ENCODE measurements at regions not wholly inside any gene's neighbourhood (a gene's known extent, or its start where the extent isn't known, plus 50 kb on each side); places are given as distances from the start of the nearest gene placed in this dataset.

DNA sequence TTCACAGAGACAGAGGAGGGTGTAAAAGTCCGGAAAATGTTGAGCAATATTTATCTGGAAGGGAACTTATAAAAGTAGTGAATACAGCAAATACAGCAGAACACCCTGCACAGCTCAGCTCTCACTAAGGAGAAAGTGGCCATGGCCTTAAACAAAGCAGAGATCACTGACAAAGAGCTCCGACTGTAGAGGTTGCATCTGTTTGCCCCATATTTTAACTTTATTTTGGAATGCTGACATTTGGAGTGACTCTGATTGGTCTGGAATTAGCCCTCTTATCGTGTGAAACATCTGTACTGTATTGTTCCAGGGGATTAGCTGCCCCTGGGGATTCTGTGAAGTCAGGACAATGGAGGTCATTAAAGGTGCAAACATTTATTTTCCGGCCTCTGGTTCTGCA is 1275.7 kb upstream of the FLRT2 start:
- H3K4me1 ChIP-seq (ENCODE audit: control insufficient read depth in 1 of 2, insufficient read depth in 2 of 2, low read length in 2 of 2) = no peaks in the 10 kb centered on the region
- H3K27ac ChIP-seq (ENCODE audit: low read depth in 1 of 2, low read length in 2 of 2) = no peak overlapping the region
- Mint-ChIP-seq H3K9me3 (peaks cover 0 to 5% (median 0%) of the 10 kb centered on the region in 7 donors), H3K4me1 (no peaks in the 10 kb centered on the region), H3K4me3 (no peak overlapping the region), H3K27me3 (ENCODE audit: low read depth in 3 of 3) (no peaks in the 10 kb centered on the region), H3K36me3 (no peaks in the 10 kb centered on the region), H3K27ac (no peak overlapping the region)
- H3K9ac ChIP-seq (ENCODE audit: insufficient read depth, low read length, poor library complexity, severe bottlenecking) = no peak overlapping the region
- WGBS (ENCODE audit: insufficient coverage) = no CpG with 5 or more reads among the region's 4 CpGs
- intact Hi-C loops (cut with micrococcal nuclease) = no loop called here
- H3K4me2 ChIP-seq (replicated peaks; ENCODE audit: extremely low read depth, low read length, poor library complexity, severe bottlenecking) = no peak overlapping the region
- peaks cover 5 to 10% of the 10 kb centered on the region in 2 donors for H3K9me3 ChIP-seq (replicated peaks in 1 of 2; ENCODE audit: control insufficient read depth in 1 of 2, insufficient read depth in 1 of 2, low read length in 2 of 2)
- DNase-seq = no peak
- TF ChIP-seq, protein P1, sequence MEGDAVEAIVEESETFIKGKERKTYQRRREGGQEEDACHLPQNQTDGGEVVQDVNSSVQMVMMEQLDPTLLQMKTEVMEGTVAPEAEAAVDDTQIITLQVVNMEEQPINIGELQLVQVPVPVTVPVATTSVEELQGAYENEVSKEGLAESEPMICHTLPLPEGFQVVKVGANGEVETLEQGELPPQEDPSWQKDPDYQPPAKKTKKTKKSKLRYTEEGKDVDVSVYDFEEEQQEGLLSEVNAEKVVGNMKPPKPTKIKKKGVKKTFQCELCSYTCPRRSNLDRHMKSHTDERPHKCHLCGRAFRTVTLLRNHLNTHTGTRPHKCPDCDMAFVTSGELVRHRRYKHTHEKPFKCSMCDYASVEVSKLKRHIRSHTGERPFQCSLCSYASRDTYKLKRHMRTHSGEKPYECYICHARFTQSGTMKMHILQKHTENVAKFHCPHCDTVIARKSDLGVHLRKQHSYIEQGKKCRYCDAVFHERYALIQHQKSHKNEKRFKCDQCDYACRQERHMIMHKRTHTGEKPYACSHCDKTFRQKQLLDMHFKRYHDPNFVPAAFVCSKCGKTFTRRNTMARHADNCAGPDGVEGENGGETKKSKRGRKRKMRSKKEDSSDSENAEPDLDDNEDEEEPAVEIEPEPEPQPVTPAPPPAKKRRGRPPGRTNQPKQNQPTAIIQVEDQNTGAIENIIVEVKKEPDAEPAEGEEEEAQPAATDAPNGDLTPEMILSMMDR (IDR thresholded peaks at IDR 0.05) = no peak
- H3K4me3 ChIP-seq (replicated peaks in 1 of 3; ENCODE audit: low read depth in 2 of 3, low read length in 3 of 3) = no peak overlapping the region
- H3K27me3 ChIP-seq (ENCODE audit: control insufficient read depth in 2 of 2, insufficient read depth in 2 of 2, low read length in 2 of 2) = no peaks in the 10 kb centered on the region
- H2AFZ ChIP-seq (ENCODE audit: insufficient read depth, low read depth, low read length, poor library complexity, severe bottlenecking) = no peak overlapping the region
- H3K79me2 ChIP-seq (ENCODE audit: insufficient read depth, low read length) = no peaks in the 10 kb centered on the region
- H4K20me1 ChIP-seq (ENCODE audit: insufficient read depth, low read length) = no peaks in the 10 kb centered on the region
- H3K36me3 ChIP-seq (replicated peaks in 1 of 2; ENCODE audit: control insufficient read depth in 1 of 2, insufficient read depth in 2 of 2, low read length in 2 of 2) = no peaks in the 10 kb centered on the region

DNA sequence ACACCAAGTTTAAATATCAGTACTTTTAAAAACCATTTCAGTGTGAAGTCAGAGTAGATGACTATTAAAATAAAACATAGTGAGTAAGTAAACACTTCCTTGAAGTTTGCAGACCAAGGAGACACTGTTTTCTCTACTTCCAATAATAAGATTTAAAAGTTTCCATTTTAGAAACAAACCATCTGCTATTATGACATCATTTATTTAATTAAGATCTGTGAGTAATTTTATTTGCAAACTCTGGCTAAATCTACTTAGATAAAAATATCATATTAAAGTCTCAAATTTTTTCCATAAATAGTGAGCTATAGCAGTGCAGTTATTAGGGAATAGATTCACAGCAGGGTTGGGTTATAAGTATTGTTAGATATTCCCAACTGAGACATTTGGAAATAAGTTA is 1267.0 kb upstream of the FLRT2 start:
- Mint-ChIP-seq H3K4me3 (no peak overlapping the region), H3K9me3 (peaks cover 0 to 6% (median 0%) of the 10 kb centered on the region in 7 donors), H3K4me1 (no peaks in the 10 kb centered on the region), H3K36me3 (no peaks in the 10 kb centered on the region), H3K27ac (no peak overlapping the region), H3K27me3 (ENCODE audit: low read depth in 3 of 3) (no peaks in the 10 kb centered on the region)
- Histone ChIP-seq H3K27ac (ENCODE audit: low read depth in 1 of 2, low read length in 2 of 2) (no peak overlapping the region), H3K4me3 (replicated peaks in 1 of 3; ENCODE audit: low read depth in 2 of 3, low read length in 3 of 3) (no peak overlapping the region), H3K9me3 (replicated peaks in 1 of 2; ENCODE audit: control insufficient read depth in 1 of 2, insufficient read depth in 1 of 2, low read length in 2 of 2) (peaks cover 4 to 7% of the 10 kb centered on the region in 2 donors), H3K27me3 (ENCODE audit: control insufficient read depth in 2 of 2, insufficient read depth in 2 of 2, low read length in 2 of 2) (no peaks in the 10 kb centered on the region), H2AFZ (ENCODE audit: insufficient read depth, low read depth, low read length, poor library complexity, severe bottlenecking) (no peak overlapping the region), H4K20me1 (ENCODE audit: insufficient read depth, low read length) (no peaks in the 10 kb centered on the region), H3K79me2 (ENCODE audit: insufficient read depth, low read length) (no peaks in the 10 kb centered on the region), H3K36me3 (replicated peaks in 1 of 2; ENCODE audit: control insufficient read depth in 1 of 2, insufficient read depth in 2 of 2, low read length in 2 of 2) (no peaks in the 10 kb centered on the region), H3K4me1 (ENCODE audit: control insufficient read depth in 1 of 2, insufficient read depth in 2 of 2, low read length in 2 of 2) (no peaks in the 10 kb centered on the region), H3K4me2 (replicated peaks; ENCODE audit: extremely low read depth, low read length, poor library complexity, severe bottlenecking) (no peak overlapping the region), H3K9ac (ENCODE audit: insufficient read depth, low read length, poor library complexity, severe bottlenecking) (no peak overlapping the region)
- TF ChIP-seq, protein P1 (IDR thresholded peaks at IDR 0.05) = no peak
- no peak for DNase-seq
- intact Hi-C loops (cut with micrococcal nuclease) = no loop called here

Measured in CD14-positive monocyte (primary cell).